Right atrium auricular region (tissue), 2 donors: ENCODE measurements at regions not wholly inside any gene's neighbourhood (a gene's known extent, or its start where the extent isn't known, plus 50 kb on each side); places are given as distances from the start of the nearest gene placed in this dataset.
"Not testable (repeated sequence)": the region's sequence is repeated elsewhere in the genome, so short reads cannot be mapped to it uniquely, and the experiment has no call there.

Source experiments
- DNase-seq: peaks from one replicate; pipeline ENCODE4 v3.0.0-alpha.2; 2019; ENCODE audit warnings: low spot score
- H3K27ac ChIP-seq, 2 donors: fragments of 200-600 bp; sonication (generic); 1 replicate in 1 of 2; 2 replicates in 1 of 2; pipeline ENCODE4 v1.5.1; 2016 to 2019
- H3K27me3 ChIP-seq, 2 donors: fragments of 200-600 bp; sonication (generic); one replicate each; pipeline versions ENCODE4 v1.5.1 to v1.6.0; 2017 to 2019
- H3K36me3 ChIP-seq: fragments of 200-600 bp; sonication (generic); one replicate; pipeline ENCODE4 v1.5.1; 2016
- H3K4me1 ChIP-seq, 2 donors: fragments of 200-600 bp; sonication (generic); one replicate each; pipeline versions ENCODE4 v1.5.1 to v1.6.0; 2017 to 2019
- H3K4me3 ChIP-seq, 2 donors: fragments of 200-600 bp; sonication (generic); 1 replicate in 1 of 2; 2 replicates in 1 of 2; pipeline ENCODE4 v1.5.1; 2017 to 2019; ENCODE audit warnings: mild to moderate bottlenecking in 1 of 2, moderate library complexity in 1 of 2
- H3K9me3 ChIP-seq, 2 donors: fragments of 200-600 bp; sonication (generic); one replicate each; pipeline ENCODE4 v1.5.1; 2019
- TF ChIP-seq, protein P1 (sequence below), 2 donors: fragments of 200-600 bp; sonication (generic); IDR thresholded peaks; one replicate each; pipeline ENCODE4 v1.5.1; 2019; ENCODE audit warnings: antibody characterized with exemption in 2 of 2

DNA sequence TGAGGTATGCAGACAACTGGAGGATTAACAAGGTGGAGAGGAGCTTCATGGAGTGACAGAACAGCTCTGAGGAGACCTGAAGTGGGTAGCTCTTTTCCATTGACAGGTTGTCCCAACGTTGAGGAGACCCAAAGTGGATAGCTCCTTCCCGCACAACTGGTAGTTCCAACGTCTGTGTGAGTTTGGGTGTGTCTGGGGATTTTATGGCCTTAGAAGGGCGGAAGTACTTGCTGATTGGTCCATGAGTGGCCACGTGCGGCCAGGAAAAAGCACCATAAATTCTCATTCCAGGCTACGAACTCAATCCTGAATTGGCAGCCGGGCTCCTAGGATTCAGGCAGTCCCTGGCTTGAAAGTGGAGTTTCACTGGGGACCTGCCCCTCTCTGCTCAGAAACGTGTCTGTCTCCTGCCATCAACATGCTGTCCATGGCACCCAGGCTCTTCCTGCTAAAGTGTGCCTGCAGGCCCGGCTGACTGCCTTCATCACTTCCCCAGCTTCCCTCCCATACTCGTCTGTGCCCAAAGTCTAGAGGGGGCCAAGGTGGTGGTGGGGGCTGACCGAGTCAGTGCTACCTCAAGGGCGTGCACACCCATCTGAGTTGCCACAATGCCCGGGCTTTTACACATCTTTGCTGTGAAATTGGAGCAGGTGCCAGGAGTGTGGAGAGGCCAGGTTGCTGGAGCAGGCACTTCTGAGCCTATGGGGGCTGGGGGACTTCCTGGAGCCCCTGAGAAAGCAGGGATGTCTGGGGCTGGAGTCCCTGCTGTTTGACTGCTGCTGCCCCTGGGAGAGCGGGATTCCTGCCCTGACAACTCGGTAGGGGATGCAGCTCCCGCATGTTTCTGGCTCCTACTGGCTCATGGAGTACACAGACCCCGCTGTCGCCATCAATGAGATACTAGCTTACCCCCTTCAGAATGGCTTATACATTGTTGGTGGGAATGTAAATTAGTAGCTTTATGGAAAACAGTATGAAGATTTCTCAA is 2034.6 kb upstream of the ACO1 start:
- Histone ChIP-seq H3K36me3 (no peaks in the 10 kb centered on the region), H3K4me1 (no peaks in the 10 kb centered on the region), H3K27ac (no peak overlapping the region), H3K27me3 (no peaks in the 10 kb centered on the region), H3K9me3 (no peaks in the 10 kb centered on the region), H3K4me3 (no peak overlapping the region)
- DNase-seq, result no peak
- TF ChIP-seq, protein P1, sequence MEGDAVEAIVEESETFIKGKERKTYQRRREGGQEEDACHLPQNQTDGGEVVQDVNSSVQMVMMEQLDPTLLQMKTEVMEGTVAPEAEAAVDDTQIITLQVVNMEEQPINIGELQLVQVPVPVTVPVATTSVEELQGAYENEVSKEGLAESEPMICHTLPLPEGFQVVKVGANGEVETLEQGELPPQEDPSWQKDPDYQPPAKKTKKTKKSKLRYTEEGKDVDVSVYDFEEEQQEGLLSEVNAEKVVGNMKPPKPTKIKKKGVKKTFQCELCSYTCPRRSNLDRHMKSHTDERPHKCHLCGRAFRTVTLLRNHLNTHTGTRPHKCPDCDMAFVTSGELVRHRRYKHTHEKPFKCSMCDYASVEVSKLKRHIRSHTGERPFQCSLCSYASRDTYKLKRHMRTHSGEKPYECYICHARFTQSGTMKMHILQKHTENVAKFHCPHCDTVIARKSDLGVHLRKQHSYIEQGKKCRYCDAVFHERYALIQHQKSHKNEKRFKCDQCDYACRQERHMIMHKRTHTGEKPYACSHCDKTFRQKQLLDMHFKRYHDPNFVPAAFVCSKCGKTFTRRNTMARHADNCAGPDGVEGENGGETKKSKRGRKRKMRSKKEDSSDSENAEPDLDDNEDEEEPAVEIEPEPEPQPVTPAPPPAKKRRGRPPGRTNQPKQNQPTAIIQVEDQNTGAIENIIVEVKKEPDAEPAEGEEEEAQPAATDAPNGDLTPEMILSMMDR (IDR thresholded peaks at IDR 0.05), result no peak

DNA sequence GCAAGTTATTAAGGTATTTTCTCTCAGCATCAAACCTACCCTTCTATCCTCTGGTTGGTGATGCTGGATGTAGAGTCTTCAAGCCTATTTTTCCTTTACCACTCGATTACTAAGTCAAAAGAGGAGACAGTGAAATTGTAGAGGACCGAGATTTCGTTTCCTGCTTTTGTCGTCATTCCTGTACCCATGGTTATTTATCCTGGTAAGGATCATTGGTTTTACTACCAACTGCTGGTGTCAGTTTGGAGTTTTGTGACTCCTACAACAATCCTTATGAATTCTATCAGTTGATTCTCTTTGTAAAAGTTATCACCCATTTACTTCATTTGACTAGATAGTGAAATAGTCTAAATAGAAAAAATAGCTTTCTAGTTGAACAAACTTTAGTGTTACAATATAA is 2028.2 kb upstream of the ACO1 start:
- Histone ChIP-seq H3K9me3 (no peaks in the 10 kb centered on the region), H3K4me3 (no peak overlapping the region), H3K4me1 (no peaks in the 10 kb centered on the region), H3K36me3 (no peaks in the 10 kb centered on the region), H3K27ac (no peak overlapping the region), H3K27me3 (no peaks in the 10 kb centered on the region)
- TF ChIP-seq, protein P1 (IDR thresholded peaks at IDR 0.05), result no peak
- no peak for DNase-seq

GRCh38 chr9:30362373-30362772 is 2022.1 kb upstream of the ACO1 start:
- no peaks in the 10 kb centered on the region for H3K27me3 ChIP-seq
- H3K9me3 ChIP-seq, result no peaks in the 10 kb centered on the region
- TF ChIP-seq, protein P1 (IDR thresholded peaks at IDR 0.05), result no peak
- DNase-seq, result no peak
- H3K4me1 ChIP-seq, result no peaks in the 10 kb centered on the region
- no peaks in the 10 kb centered on the region for H3K36me3 ChIP-seq
- no peak overlapping the region for H3K27ac ChIP-seq
- no peak overlapping the region for H3K4me3 ChIP-seq

DNA sequence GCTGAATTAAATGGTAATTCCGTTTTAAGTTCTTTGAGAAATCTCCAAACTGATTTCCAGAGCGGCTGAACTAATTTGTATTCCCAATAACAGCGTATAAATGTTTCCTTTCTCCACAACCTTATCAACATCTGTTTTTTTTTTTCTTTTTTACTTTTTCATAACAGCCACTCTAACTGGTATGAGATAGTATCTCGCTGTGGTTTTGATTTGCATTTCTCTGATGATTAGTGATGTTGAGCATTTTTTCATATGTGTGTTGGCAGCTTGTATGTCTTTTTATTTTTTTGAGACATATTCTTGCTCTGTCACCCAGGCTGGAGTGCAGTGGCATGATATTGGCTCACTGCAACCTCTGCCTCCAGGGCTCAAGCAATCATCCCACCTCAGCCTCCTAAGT is 2018.3 kb upstream of the ACO1 start:
- H3K4me1 ChIP-seq, H3K27me3 ChIP-seq, H3K4me3 ChIP-seq, DNase-seq, H3K27ac ChIP-seq, H3K36me3 ChIP-seq, H3K9me3 ChIP-seq: not testable (repeated sequence)

DNA sequence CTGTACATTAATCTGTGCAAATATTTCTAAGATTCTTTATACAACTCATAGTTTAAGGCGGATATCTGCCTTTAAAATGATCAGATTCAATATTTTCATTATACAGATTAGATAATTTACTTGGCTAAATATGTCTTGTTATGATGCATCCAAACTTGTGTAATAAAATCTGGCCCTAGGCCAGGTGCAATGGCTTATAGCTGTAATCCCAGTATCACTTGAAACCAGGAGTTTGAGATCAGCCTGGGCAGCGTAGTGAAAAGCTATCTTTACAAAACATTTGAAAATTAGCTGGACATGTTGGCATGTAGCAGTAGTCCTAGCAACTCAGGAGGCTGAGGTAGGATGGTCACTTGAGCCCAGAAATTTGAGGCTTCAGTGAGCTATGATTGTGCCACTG is 2002.2 kb upstream of the ACO1 start:
- Histone ChIP-seq H3K27me3 (no peaks in the 10 kb centered on the region), H3K36me3 (no peaks in the 10 kb centered on the region), H3K9me3 (no peaks in the 10 kb centered on the region), H3K27ac (no peak overlapping the region), H3K4me1 (no peaks in the 10 kb centered on the region), H3K4me3 (no peak overlapping the region)
- TF ChIP-seq, protein P1 (IDR thresholded peaks at IDR 0.05), result no peak
- DNase-seq, result no peak

- H3K4me3 ChIP-seq, result no peak overlapping the region
- H3K27ac ChIP-seq, result no peak overlapping the region
- no peak for DNase-seq
- H3K9me3 ChIP-seq, result peaks cover 0 to 18% of the 10 kb centered on the region in 2 donors
- no peaks in the 10 kb centered on the region for H3K27me3 ChIP-seq
- no peaks in the 10 kb centered on the region for H3K36me3 ChIP-seq
- TF ChIP-seq, protein P1 (IDR thresholded peaks at IDR 0.05), result no peak
- H3K4me1 ChIP-seq, result no peaks in the 10 kb centered on the region
Observed at GRCh38 chr9:30410273-30410672, 1974.2 kb upstream of the ACO1 start.
